Renal cortex interstitium (tissue), 11 donors: ENCODE measurements at regions not wholly inside any gene's neighbourhood (a gene's known extent, or its start where the extent isn't known, plus 50 kb on each side); places are given as distances from the start of the nearest gene placed in this dataset.

ENCODE experiments used
- DNase-seq, 11 donors: peaks; one replicate each; pipeline ENCODE4 v3.0.0-alpha.2; 2013; ENCODE audit warnings: low read depth in 9 of 11, low spot score in 4 of 11; ENCODE audit errors: extremely low read depth in 1 of 11

- DNase-seq = no peak
These were observed 281.8 kb upstream of the KLHL1 start for GRCh38 chr13:70390064-70390463.

- no peak for DNase-seq
These were observed 280.7 kb upstream of the KLHL1 start for GRCh38 chr13:70388935-70389334.

- DNase-seq = no peak
These were observed 278.7 kb upstream of the KLHL1 start for GRCh38 chr13:70386919-70387318.

- DNase-seq = no peak
These were observed 277.6 kb upstream of the KLHL1 start for GRCh38 chr13:70385852-70386251.

- DNase-seq = no peak
These were observed 275.9 kb upstream of the KLHL1 start for GRCh38 chr13:70384156-70384555.

- DNase-seq = no peak
These were observed 272.6 kb upstream of the KLHL1 start for GRCh38 chr13:70380809-70381208.

GRCh38 chr13:70375718-70376117, 267.5 kb upstream of the KLHL1 start:
- no peak for DNase-seq

- no peak for DNase-seq
These were observed 262.7 kb upstream of the KLHL1 start for GRCh38 chr13:70370924-70371323.

GRCh38 chr13:70366720-70367119, 258.5 kb upstream of the KLHL1 start:
- no peak for DNase-seq

- DNase-seq = no peak
These were observed 255.7 kb upstream of the KLHL1 start for GRCh38 chr13:70363991-70364390.

- DNase-seq = no peak
These were observed 254.7 kb upstream of the KLHL1 start for GRCh38 chr13:70362820-70363570.

GRCh38 chr13:70357031-70357430, 248.8 kb upstream of the KLHL1 start:
- DNase-seq = no peak

GRCh38 chr13:70353096-70353495, 244.8 kb upstream of the KLHL1 start:
- no peak for DNase-seq

- no peak for DNase-seq
These were observed 239.8 kb upstream of the KLHL1 start for GRCh38 chr13:70347947-70348620.

- no peak for DNase-seq
These were observed 231.5 kb upstream of the KLHL1 start for GRCh38 chr13:70339738-70340137.

GRCh38 chr13:70338609-70339008, 230.4 kb upstream of the KLHL1 start:
- DNase-seq = no peak

- DNase-seq = no peak
These were observed 228.6 kb upstream of the KLHL1 start for GRCh38 chr13:70336866-70337265.

GRCh38 chr13:70333752-70334151, 225.5 kb upstream of the KLHL1 start:
- no peak for DNase-seq

GRCh38 chr13:70330697-70331361, 222.6 kb upstream of the KLHL1 start:
- DNase-seq = no peak

GRCh38 chr13:70324519-70324918, 216.3 kb upstream of the KLHL1 start:
- no peak for DNase-seq
